ENCODE measurements at regions not wholly inside any gene's neighbourhood (a gene's known extent, or its start where the extent isn't known, plus 50 kb on each side); places are given as distances from the start of the nearest gene placed in this dataset.

GRCh38 chr6:184161-184700 lies 108.1 kb upstream of the DUSP22 start:
- Histone ChIP-seq H3K27ac (ENCODE audit: control insufficient read depth, insufficient read depth) (no peak overlapping the region), H3K4me2 (ENCODE audit: control insufficient read depth, insufficient read depth) (no peak overlapping the region), H3K27me3 (replicated peaks in 1 of 2; ENCODE audit: control insufficient read depth in 2 of 2, insufficient read depth in 2 of 2, low read length in 1 of 2) (no peaks in the 10 kb centered on the region; a peak in 1 of 4 replicates), H3K36me3 (ENCODE audit: control insufficient read depth in 2 of 2, insufficient read depth in 2 of 2, low read length in 1 of 2) (no peaks in the 10 kb centered on the region), H3K9me3 (replicated peaks; ENCODE audit: control insufficient read depth, insufficient read depth, low read length) (peaks cover under 1% of the 10 kb centered on the region; the same call in 1 of the 3 replicates), H3K4me1 (ENCODE audit: control insufficient read depth, insufficient read depth, low read length) (peaks cover 53% of the 10 kb centered on the region), H4K20me1 (ENCODE audit: control insufficient read depth, insufficient read depth) (no peaks in the 10 kb centered on the region), H3K9ac (ENCODE audit: control insufficient read depth, insufficient read depth, low read length) (no peak overlapping the region), H3K79me2 (ENCODE audit: control insufficient read depth, insufficient read depth, low read length) (no peaks in the 10 kb centered on the region; the same call in 1 of the 2 replicates), H2AFZ (ENCODE audit: control insufficient read depth, low read depth, low read length) (no peak overlapping the region), H3K4me3 (no peak overlapping the region)
- WGBS (ENCODE audit: insufficient coverage, insufficient replicate concordance, low lambda C conversion rate, missing lambda C conversion rate): 59% methylated on average over 7 of the region's 7 CpGs
- ChIA-PET POLR2A (interaction anchor here (1.5 kb wide), 1 partner anchor 42 kb away, joined by 3 read pairs; no protein-coding TSS in a partner anchor), RAD21 (ENCODE audit: unreplicated experiment) (interaction anchor here (0.7 to 1.4 kb wide), 6 partner anchors 13 to 305 kb away, joined by 3 to 7 read pairs (median 3); no protein-coding TSS in a partner anchor), SMC1A (ENCODE audit: uncharacterized antibody, unreplicated experiment) (interaction anchor here (0.5 to 25.0 kb wide), 10 partner anchors 10 to 1252 kb away, joined by 3 to 748 read pairs (median 4); no protein-coding TSS in a partner anchor), CTCF (interaction anchor here (0.6 to 16.8 kb wide), 12 partner anchors 10 to 756 kb away, joined by 3 to 460 read pairs (median 3); no protein-coding TSS in a partner anchor)
- BruUV-seq (replicated peaks): no TSS peak
- FAIRE-seq (no peak), ATAC-seq (no peak), DNase-seq (ENCODE audit: low read depth, low spot score) (no peak)
- TF ChIP-seq PML (IDR thresholded peaks at IDR 0.05; ENCODE audit: low read length): no peak
- no peak for TF ChIP-seq POU2F2 (IDR thresholded peaks at IDR 0.05; ENCODE audit: borderline replicate concordance, low read depth, low read length)
- no peak for TF ChIP-seq ZBED1 (IDR thresholded peaks at IDR 0.05; ENCODE audit: borderline replicate concordance)
- TF ChIP-seq ZNF622 (IDR thresholded peaks at IDR 0.05): no peak
- no peak for TF ChIP-seq CEBPB (IDR thresholded peaks at IDR 0.05; ENCODE audit: borderline replicate concordance in 1 of 2, low read depth in 2 of 2, low read length in 2 of 2)
- TF ChIP-seq SMARCA5 (IDR thresholded peaks at IDR 0.05): no peak
- TF ChIP-seq KDM1A (IDR thresholded peaks at IDR 0.05; ENCODE audit: borderline replicate concordance): no peak
- TF ChIP-seq ELK1 (IDR thresholded peaks at IDR 0.05; ENCODE audit: low read depth, low read length): no peak
- no peak for TF ChIP-seq RCOR1 (conservative IDR thresholded peaks at IDR 0.05; ENCODE audit: low read depth, low read length)
- TF ChIP-seq ZSCAN29 (IDR thresholded peaks at IDR 0.05): no peak
- intact Hi-C loops (cut with micrococcal nuclease; ENCODE audit: unreplicated experiment) (no loop called here), in situ Hi-C loops (cut with MboI) (no loop called here)
